C4-2B (cell line): ENCODE measurements at regions not wholly inside any gene's neighbourhood (a gene's known extent, or its start where the extent isn't known, plus 50 kb on each side); places are given as distances from the start of the nearest gene placed in this dataset.

ENCODE experiments used
- ZFX ChIP-seq: fragments of 450-650 bp; IDR thresholded peaks from 2 replicates; pipeline ENCODE4 v1.6.1; 2017
- TF ChIP-seq, protein P1 (sequence below): fragments of 450-650 bp; conservative IDR thresholded peaks from 2 replicates; pipeline ENCODE4 v1.5.1; 2017; ENCODE audit warnings: mild to moderate bottlenecking

DNA sequence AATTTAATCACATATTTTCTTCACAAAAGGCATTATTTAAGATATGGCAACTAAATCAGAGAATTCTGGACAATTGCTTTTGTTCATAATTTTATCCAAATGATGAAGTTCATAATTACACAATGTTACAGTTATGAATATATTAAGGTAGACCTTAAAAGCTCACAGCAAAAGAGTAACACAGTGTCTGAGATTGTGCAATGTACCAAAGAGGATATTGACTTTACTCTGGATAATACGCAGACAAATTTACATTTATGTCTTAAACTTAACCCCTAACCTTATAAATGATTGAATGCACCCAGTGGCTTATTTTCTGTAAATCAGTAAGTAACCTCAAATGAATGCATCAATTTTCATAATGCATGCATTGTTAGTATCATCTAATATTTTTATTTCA lies 216.2 kb upstream of the SAMSN1 start:
- TF ChIP-seq, protein P1, sequence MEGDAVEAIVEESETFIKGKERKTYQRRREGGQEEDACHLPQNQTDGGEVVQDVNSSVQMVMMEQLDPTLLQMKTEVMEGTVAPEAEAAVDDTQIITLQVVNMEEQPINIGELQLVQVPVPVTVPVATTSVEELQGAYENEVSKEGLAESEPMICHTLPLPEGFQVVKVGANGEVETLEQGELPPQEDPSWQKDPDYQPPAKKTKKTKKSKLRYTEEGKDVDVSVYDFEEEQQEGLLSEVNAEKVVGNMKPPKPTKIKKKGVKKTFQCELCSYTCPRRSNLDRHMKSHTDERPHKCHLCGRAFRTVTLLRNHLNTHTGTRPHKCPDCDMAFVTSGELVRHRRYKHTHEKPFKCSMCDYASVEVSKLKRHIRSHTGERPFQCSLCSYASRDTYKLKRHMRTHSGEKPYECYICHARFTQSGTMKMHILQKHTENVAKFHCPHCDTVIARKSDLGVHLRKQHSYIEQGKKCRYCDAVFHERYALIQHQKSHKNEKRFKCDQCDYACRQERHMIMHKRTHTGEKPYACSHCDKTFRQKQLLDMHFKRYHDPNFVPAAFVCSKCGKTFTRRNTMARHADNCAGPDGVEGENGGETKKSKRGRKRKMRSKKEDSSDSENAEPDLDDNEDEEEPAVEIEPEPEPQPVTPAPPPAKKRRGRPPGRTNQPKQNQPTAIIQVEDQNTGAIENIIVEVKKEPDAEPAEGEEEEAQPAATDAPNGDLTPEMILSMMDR, result no peak
- TF ChIP-seq ZFX, result no peak
